ENCODE measurements at regions not wholly inside any gene's neighbourhood (a gene's known extent, or its start where the extent isn't known, plus 50 kb on each side); places are given as distances from the start of the nearest gene placed in this dataset.

GRCh38 chr5:167813389-167813788 lies 478.1 kb upstream of the WWC1 start (continued):
- TF ChIP-seq ZXDC (CRISPR knock-in tag; IDR thresholded peaks at IDR 0.05) (no peak), E2F5 (CRISPR knock-in tag; conservative IDR thresholded peaks at IDR 0.05) (no peak), ZBTB37 (CRISPR knock-in tag; IDR thresholded peaks at IDR 0.05) (no peak), RARA (CRISPR knock-in tag; IDR thresholded peaks at IDR 0.05) (no peak)

GRCh38 chr5:167814040-167814439 lies 477.4 kb upstream of the WWC1 start:
- no peak for ATAC-seq
- in situ Hi-C loops (cut with HindIII; ENCODE audit: extremely low pct_ligation_motif_present, low pct_unique_long_range_greater_than_20kb): no loop called here
- ChIA-PET POLR2A (no interaction called here), CTCF (ENCODE audit: low intra/inter-chr PET ratio, low total read pairs) (no interaction called here)
- Histone ChIP-seq H3K4me3 (replicated peaks in 1 of 3; ENCODE audit: insufficient read depth in 1 of 3, low read depth in 2 of 3, low read length in 3 of 3) (no peak overlapping the region), H3K4me2 (ENCODE audit: low read depth, low read length) (no peak overlapping the region), H4K20me1 (ENCODE audit: insufficient read depth, low read length) (no peaks in the 10 kb centered on the region), H3K9me3 (ENCODE audit: low read length) (no peaks in the 10 kb centered on the region), H3K4me1 (ENCODE audit: insufficient read depth, low read length) (peaks cover 9% of the 10 kb centered on the region), H3K9ac (ENCODE audit: insufficient read depth, low read depth, low read length) (no peak overlapping the region), H3K79me2 (ENCODE audit: insufficient read depth, low read length) (no peaks in the 10 kb centered on the region), H3K27ac (ENCODE audit: extremely low read length, insufficient read depth, low read length) (no peak overlapping the region), H3K27me3 (ENCODE audit: control insufficient read depth in 1 of 2, insufficient read depth in 2 of 2, low read length in 2 of 2) (no peaks in the 10 kb centered on the region), H3K36me3 (replicated peaks in 1 of 2; ENCODE audit: control insufficient read depth in 1 of 2, insufficient read depth in 2 of 2, low read length in 2 of 2) (no peaks in the 10 kb centered on the region), H2AFZ (ENCODE audit: low read length) (no peak overlapping the region)
- no peak for FAIRE-seq
- intact Hi-C loops (cut with micrococcal nuclease; ENCODE audit: unreplicated experiment): no loop called here
- DNase-seq (ENCODE audit: low spot score): no peak
- no peak for TF ChIP-seq NR2C2 (CRISPR knock-in tag; IDR thresholded peaks at IDR 0.05; ENCODE audit: borderline replicate concordance)
- TF ChIP-seq CREM (IDR thresholded peaks at IDR 0.05): no peak
- TF ChIP-seq CREM (CRISPR knock-in tag; IDR thresholded peaks at IDR 0.05): no peak
- no peak for TF ChIP-seq KDM4B (CRISPR knock-in tag; IDR thresholded peaks at IDR 0.05)
- no peak for TF ChIP-seq CBX2 (IDR thresholded peaks at IDR 0.05; ENCODE audit: low read depth, low read length)
- no peak for TF ChIP-seq CBX2 (CRISPR knock-in tag; IDR thresholded peaks at IDR 0.05; ENCODE audit: low read depth)
- no peak for TF ChIP-seq ZNF333 (CRISPR knock-in tag; IDR thresholded peaks at IDR 0.05; ENCODE audit: borderline replicate concordance)
- TF ChIP-seq PAX8 (CRISPR knock-in tag; IDR thresholded peaks at IDR 0.05; ENCODE audit: borderline replicate concordance): no peak
- no peak for TF ChIP-seq GATA4 (IDR thresholded peaks at IDR 0.05; ENCODE audit: borderline replicate concordance, low read depth)
- TF ChIP-seq ZNF136 (CRISPR knock-in tag; IDR thresholded peaks at IDR 0.05; ENCODE audit: low read depth): no peak
- no peak for TF ChIP-seq ZBTB21 (CRISPR knock-in tag; IDR thresholded peaks at IDR 0.05)
- TF ChIP-seq ZMYM3 (CRISPR knock-in tag; IDR thresholded peaks at IDR 0.05): no peak
- TF ChIP-seq HNRNPLL (IDR thresholded peaks at IDR 0.05; ENCODE audit: low read depth, low read length, poor library complexity, severe bottlenecking): no peak
- 2% methylated on average over 6 of the region's 6 CpGs for WGBS (ENCODE audit: low lambda C conversion rate)
- BruUV-seq (replicated peaks): no TSS peak
